ENCODE measurements at regions not wholly inside any gene's neighbourhood (a gene's known extent, or its start where the extent isn't known, plus 50 kb on each side); places are given as distances from the start of the nearest gene placed in this dataset.

DNA sequence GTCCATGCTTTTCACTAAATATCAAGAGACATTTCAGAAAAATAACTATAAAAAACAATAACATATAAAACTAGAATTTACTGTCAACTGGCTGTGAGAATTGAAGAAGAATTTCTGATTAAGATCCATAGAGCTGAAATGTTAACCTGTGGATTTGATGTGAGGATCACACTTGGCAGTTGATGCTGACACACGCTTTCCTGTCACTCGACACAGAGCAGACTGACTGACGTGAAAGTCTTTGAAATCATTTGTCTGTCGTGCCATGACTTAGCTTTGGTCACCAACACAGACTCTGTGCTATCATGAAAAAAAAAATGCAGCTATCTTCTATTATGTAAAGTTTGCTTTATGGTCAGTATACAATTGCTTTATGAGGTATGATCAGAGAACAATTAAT, 706.0 kb upstream of the ZP4 start:
- Histone ChIP-seq H3K4me3 (ENCODE audit: low read depth in 1 of 3, low read length in 3 of 3) (no peak overlapping the region), H3K4me1 (ENCODE audit: control insufficient read depth in 4 of 4, insufficient read depth in 4 of 4, low read length in 3 of 4) (no peaks in the 10 kb centered on the region), H3K9me3 (ENCODE audit: control insufficient read depth in 4 of 4, low read length in 3 of 4) (no peaks in the 10 kb centered on the region), H3K9ac (ENCODE audit: low read depth in 1 of 2, low read length in 2 of 2) (no peak overlapping the region), H3K27me3 (ENCODE audit: control insufficient read depth in 4 of 4, insufficient read depth in 4 of 4, low read length in 3 of 4) (no peaks in the 10 kb centered on the region), H3K36me3 (ENCODE audit: control insufficient read depth in 4 of 4, insufficient read depth in 3 of 4, low read depth in 1 of 4, low read length in 3 of 4) (no peaks in the 10 kb centered on the region), H3K27ac (ENCODE audit: low read depth in 1 of 2, low read length in 2 of 2) (no peak overlapping the region)
- no peak for DNase-seq (ENCODE audit: low spot score)
- 81% methylated on average over 4 of the region's 4 CpGs for WGBS
- TF ChIP-seq FOXA1 (IDR thresholded peaks at IDR 0.05) (no peak), HNF4A (conservative IDR thresholded peaks at IDR 0.05) (no peak), FOXA2 (IDR thresholded peaks at IDR 0.05) (no peak), EGR1 (IDR thresholded peaks at IDR 0.05; ENCODE audit: low read depth in 2 of 2) (no peak), RAD21 (IDR thresholded peaks at IDR 0.05) (no peak), YY1 (IDR thresholded peaks at IDR 0.05) (no peak), GABPA (IDR thresholded peaks at IDR 0.05 in 1 of 2, conservative IDR thresholded peaks at IDR 0.05 in 1 of 2) (no peak)
- TF ChIP-seq, protein P1, sequence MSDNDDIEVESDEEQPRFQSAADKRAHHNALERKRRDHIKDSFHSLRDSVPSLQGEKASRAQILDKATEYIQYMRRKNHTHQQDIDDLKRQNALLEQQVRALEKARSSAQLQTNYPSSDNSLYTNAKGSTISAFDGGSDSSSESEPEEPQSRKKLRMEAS (IDR thresholded peaks at IDR 0.05): no peak

DNA sequence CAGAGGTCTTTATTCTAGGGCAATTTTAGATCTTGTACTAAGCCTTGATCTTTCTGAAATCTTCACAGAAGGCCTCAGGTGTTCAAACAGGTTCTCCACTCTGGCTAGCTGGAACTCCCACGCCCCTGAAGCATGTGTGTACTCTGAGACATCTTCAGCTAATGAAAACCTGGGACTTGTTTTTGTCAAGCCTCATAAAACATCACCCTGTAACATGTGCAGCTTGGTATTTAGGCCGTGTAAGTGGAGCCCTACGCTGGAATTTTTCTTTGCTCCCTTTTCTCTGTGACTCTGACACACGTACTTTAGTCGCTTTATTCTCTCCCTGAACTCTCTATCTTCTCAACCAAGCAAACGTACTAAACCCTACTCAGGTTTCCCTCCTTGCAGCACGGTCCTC, 701.9 kb upstream of the ZP4 start:
- TF ChIP-seq FOXA1 (IDR thresholded peaks at IDR 0.05) (no peak), TAF1 (conservative IDR thresholded peaks at IDR 0.05) (no peak), NR2F2 (IDR thresholded peaks at IDR 0.05) (no peak), GABPA (IDR thresholded peaks at IDR 0.05 in 1 of 2, conservative IDR thresholded peaks at IDR 0.05 in 1 of 2) (no peak), FOXA2 (IDR thresholded peaks at IDR 0.05) (no peak), SP1 (IDR thresholded peaks at IDR 0.05) (no peak), EGR1 (IDR thresholded peaks at IDR 0.05; ENCODE audit: low read depth in 2 of 2) (no peak), YY1 (IDR thresholded peaks at IDR 0.05) (no peak), HNF4A (conservative IDR thresholded peaks at IDR 0.05) (no peak), RXRA (IDR thresholded peaks at IDR 0.05) (no peak), JUND (IDR thresholded peaks at IDR 0.05) (no peak), RAD21 (IDR thresholded peaks at IDR 0.05) (no peak), HNF4G (IDR thresholded peaks at IDR 0.05) (no peak)
- TF ChIP-seq, protein P2, sequence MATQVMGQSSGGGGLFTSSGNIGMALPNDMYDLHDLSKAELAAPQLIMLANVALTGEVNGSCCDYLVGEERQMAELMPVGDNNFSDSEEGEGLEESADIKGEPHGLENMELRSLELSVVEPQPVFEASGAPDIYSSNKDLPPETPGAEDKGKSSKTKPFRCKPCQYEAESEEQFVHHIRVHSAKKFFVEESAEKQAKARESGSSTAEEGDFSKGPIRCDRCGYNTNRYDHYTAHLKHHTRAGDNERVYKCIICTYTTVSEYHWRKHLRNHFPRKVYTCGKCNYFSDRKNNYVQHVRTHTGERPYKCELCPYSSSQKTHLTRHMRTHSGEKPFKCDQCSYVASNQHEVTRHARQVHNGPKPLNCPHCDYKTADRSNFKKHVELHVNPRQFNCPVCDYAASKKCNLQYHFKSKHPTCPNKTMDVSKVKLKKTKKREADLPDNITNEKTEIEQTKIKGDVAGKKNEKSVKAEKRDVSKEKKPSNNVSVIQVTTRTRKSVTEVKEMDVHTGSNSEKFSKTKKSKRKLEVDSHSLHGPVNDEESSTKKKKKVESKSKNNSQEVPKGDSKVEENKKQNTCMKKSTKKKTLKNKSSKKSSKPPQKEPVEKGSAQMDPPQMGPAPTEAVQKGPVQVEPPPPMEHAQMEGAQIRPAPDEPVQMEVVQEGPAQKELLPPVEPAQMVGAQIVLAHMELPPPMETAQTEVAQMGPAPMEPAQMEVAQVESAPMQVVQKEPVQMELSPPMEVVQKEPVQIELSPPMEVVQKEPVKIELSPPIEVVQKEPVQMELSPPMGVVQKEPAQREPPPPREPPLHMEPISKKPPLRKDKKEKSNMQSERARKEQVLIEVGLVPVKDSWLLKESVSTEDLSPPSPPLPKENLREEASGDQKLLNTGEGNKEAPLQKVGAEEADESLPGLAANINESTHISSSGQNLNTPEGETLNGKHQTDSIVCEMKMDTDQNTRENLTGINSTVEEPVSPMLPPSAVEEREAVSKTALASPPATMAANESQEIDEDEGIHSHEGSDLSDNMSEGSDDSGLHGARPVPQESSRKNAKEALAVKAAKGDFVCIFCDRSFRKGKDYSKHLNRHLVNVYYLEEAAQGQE (IDR thresholded peaks at IDR 0.05): no peak
- TF ChIP-seq, protein P3, sequence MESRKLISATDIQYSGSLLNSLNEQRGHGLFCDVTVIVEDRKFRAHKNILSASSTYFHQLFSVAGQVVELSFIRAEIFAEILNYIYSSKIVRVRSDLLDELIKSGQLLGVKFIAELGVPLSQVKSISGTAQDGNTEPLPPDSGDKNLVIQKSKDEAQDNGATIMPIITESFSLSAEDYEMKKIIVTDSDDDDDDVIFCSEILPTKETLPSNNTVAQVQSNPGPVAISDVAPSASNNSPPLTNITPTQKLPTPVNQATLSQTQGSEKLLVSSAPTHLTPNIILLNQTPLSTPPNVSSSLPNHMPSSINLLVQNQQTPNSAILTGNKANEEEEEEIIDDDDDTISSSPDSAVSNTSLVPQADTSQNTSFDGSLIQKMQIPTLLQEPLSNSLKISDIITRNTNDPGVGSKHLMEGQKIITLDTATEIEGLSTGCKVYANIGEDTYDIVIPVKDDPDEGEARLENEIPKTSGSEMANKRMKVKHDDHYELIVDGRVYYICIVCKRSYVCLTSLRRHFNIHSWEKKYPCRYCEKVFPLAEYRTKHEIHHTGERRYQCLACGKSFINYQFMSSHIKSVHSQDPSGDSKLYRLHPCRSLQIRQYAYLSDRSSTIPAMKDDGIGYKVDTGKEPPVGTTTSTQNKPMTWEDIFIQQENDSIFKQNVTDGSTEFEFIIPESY (IDR thresholded peaks at IDR 0.05): no peak
- TF ChIP-seq, protein P4, sequence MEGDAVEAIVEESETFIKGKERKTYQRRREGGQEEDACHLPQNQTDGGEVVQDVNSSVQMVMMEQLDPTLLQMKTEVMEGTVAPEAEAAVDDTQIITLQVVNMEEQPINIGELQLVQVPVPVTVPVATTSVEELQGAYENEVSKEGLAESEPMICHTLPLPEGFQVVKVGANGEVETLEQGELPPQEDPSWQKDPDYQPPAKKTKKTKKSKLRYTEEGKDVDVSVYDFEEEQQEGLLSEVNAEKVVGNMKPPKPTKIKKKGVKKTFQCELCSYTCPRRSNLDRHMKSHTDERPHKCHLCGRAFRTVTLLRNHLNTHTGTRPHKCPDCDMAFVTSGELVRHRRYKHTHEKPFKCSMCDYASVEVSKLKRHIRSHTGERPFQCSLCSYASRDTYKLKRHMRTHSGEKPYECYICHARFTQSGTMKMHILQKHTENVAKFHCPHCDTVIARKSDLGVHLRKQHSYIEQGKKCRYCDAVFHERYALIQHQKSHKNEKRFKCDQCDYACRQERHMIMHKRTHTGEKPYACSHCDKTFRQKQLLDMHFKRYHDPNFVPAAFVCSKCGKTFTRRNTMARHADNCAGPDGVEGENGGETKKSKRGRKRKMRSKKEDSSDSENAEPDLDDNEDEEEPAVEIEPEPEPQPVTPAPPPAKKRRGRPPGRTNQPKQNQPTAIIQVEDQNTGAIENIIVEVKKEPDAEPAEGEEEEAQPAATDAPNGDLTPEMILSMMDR (IDR thresholded peaks at IDR 0.05; ENCODE audit: low read depth, low read length, missing input control): no peak
- TF ChIP-seq, protein P5, sequence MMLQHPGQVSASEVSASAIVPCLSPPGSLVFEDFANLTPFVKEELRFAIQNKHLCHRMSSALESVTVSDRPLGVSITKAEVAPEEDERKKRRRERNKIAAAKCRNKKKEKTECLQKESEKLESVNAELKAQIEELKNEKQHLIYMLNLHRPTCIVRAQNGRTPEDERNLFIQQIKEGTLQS (IDR thresholded peaks at IDR 0.05): no peak
- TF ChIP-seq, protein P1 (IDR thresholded peaks at IDR 0.05): no peak
- H3K27me3 ChIP-seq (ENCODE audit: control insufficient read depth in 4 of 4, insufficient read depth in 4 of 4, low read length in 3 of 4): no peaks in the 10 kb centered on the region
- H3K4me1 ChIP-seq (ENCODE audit: control insufficient read depth in 4 of 4, insufficient read depth in 4 of 4, low read length in 3 of 4): no peaks in the 10 kb centered on the region
- H3K27ac ChIP-seq (ENCODE audit: low read depth in 1 of 2, low read length in 2 of 2): no peak overlapping the region
- H3K9ac ChIP-seq (ENCODE audit: low read depth in 1 of 2, low read length in 2 of 2): no peak overlapping the region
- 64% methylated on average over 7 of the region's 7 CpGs for WGBS
- H3K36me3 ChIP-seq (ENCODE audit: control insufficient read depth in 4 of 4, insufficient read depth in 3 of 4, low read depth in 1 of 4, low read length in 3 of 4): no peaks in the 10 kb centered on the region
- no peaks in the 10 kb centered on the region for H3K9me3 ChIP-seq (ENCODE audit: control insufficient read depth in 4 of 4, low read length in 3 of 4)
- no peak overlapping the region for H3K4me3 ChIP-seq (ENCODE audit: low read depth in 1 of 3, low read length in 3 of 3)
- DNase-seq (ENCODE audit: low spot score): no peak
